Fibroblast of villous mesenchyme (primary cell): ENCODE measurements at regions not wholly inside any gene's neighbourhood (a gene's known extent, or its start where the extent isn't known, plus 50 kb on each side); places are given as distances from the start of the nearest gene placed in this dataset.

Source experiments
- DNase-seq: peaks from one replicate; pipeline ENCODE4 v3.0.0-alpha.2; 2010; ENCODE audit warnings: low read depth
- H3K4me3 ChIP-seq: 2 replicates; pipeline ENCODE4 v1.5.1; 2011; ENCODE audit warnings: low read depth, mild to moderate bottlenecking, low read length
- TF ChIP-seq, protein P1 (sequence below): IDR thresholded peaks from 2 replicates; pipeline ENCODE4 v1.5.1; 2012; ENCODE audit warnings: low read depth, mild to moderate bottlenecking, low read length; ENCODE audit not compliant: insufficient read depth

DNA sequence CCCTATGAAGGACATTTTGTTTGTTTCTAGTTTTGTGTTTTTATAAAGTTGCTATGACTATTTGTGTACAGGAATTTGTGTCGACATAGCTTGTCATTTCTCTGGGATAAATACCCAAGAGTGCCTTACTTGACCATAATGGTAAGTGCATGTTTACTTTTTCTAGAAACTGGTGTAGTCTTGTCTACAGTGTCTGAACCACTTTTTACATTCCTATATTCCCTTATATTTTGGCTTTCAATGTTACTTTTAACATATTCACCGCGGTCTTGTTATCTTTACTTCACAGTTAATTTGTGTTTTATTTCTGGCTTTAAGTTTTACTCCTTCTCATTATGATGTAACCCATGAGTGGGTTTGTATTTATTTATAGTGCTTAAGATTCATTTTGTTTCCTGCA is 444.4 kb upstream of the RGS17 start:
- H3K4me3 ChIP-seq, result no peak overlapping the region
- no peak for DNase-seq
- TF ChIP-seq, protein P1, sequence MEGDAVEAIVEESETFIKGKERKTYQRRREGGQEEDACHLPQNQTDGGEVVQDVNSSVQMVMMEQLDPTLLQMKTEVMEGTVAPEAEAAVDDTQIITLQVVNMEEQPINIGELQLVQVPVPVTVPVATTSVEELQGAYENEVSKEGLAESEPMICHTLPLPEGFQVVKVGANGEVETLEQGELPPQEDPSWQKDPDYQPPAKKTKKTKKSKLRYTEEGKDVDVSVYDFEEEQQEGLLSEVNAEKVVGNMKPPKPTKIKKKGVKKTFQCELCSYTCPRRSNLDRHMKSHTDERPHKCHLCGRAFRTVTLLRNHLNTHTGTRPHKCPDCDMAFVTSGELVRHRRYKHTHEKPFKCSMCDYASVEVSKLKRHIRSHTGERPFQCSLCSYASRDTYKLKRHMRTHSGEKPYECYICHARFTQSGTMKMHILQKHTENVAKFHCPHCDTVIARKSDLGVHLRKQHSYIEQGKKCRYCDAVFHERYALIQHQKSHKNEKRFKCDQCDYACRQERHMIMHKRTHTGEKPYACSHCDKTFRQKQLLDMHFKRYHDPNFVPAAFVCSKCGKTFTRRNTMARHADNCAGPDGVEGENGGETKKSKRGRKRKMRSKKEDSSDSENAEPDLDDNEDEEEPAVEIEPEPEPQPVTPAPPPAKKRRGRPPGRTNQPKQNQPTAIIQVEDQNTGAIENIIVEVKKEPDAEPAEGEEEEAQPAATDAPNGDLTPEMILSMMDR, result no peak

DNA sequence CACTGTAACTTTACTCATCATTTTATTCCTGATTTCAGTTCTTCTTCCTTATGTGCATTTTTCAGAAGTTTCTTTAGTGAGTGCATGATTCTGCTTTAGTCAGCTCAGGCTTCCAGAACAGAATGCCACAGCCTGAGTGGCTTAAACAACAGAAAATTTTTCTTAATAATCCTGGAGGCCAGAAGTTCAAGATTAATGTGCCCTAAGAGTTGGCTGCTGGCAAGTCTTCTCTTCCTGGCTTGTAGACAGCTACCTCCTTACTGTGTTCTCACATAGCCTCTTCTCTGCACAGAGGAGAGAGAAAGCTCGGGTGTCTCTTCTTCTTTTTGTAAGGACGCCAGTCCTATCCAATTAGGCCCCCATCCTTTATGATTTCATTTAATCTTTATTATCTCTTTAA is 443.1 kb upstream of the RGS17 start:
- H3K4me3 ChIP-seq, result no peak overlapping the region

GRCh38 chr6:153572371-153572770 is 441.3 kb upstream of the RGS17 start:
- TF ChIP-seq, protein P1, result no peak
- DNase-seq, result no peak
- H3K4me3 ChIP-seq, result no peak overlapping the region

More for the DNA sequence above, 443.1 kb upstream of the RGS17 start:
- DNase-seq, result no peak
- TF ChIP-seq, protein P1, result no peak

DNA sequence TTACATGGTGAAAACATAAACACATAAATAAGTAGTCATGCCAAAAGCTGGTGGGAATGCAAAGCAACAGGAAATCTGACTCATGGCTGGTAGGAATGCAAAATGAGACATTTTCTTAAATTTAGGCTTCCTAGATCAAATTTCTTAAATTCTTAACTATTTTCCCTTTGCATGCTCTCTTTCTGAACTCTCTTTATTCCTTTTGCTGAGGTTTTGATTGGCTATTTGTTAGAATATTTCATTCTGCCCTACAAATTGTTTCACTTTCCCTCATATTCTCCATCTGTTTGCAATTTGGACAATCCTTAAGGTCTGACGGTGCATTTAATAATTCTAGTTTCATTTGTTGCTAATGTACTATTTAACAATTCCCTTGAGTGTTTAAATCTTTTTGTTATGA is 437.5 kb upstream of the RGS17 start:
- H3K4me3 ChIP-seq, result no peak overlapping the region
- TF ChIP-seq, protein P1, result no peak
- DNase-seq, result peak; percentile 18

DNA sequence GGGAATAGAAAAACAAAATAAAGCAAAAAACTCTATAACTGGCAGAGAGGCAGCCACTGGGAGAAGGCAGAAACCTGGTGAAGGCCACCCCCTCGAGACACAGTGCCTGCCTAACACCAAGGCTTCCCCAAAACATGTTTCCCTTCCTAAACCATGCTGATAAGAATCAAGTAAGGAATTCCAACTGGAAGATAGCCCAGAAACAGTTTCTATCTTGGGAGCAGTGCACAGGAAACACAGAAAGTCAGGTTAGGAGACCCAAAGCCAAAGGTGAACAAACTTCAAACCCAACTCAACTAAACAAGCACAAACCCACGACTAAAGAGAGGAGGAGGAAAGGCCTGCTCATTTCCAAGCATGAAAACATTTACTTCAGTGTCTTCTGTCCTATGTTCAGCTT is 433.7 kb upstream of the RGS17 start:
- peak; percentile 28 for DNase-seq
- TF ChIP-seq, protein P1, result no peak
- no peak overlapping the region for H3K4me3 ChIP-seq

DNA sequence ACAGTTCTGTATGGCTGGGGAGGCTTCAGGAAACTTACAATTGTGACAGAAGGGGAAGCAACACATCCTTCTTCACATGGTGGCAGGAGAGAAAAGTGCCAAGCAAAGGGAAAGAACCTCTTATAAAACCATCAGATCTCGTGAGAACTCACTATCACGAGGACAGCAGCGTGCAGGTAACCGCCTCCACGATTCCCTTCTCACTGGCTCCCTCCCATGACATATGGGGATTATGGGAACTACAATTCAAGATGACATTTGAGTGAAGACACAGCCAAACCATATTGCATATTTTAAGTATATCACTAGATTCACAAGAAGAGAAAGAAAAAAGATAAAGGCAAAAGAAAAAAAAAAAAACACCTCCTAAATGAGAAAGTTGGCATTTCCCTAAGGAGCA is 431.9 kb upstream of the RGS17 start:
- no peak for DNase-seq
- no peak overlapping the region for H3K4me3 ChIP-seq
- TF ChIP-seq, protein P1, result no peak

DNA sequence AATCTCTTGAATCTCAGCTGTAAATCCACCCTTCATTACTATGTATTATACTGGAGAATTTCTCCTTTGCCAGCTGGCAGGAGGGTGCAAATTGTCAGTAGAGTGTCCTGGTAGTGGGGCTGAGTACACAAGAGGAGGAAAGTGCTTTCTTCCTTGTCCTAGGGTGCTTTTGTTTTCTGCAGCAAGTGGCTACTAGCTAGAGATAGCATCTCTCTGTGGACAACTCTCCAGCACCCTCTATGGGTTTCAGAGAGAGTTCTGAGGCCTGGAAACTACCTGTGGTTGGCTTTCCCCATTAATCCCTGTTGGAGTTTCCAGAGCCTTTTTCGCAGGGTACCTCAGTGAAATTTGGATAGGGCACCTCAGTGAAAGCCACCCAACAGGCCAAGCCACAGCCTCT is 422.5 kb upstream of the RGS17 start:
- peak; percentile 27 for DNase-seq
- no peak overlapping the region for H3K4me3 ChIP-seq
- TF ChIP-seq, protein P1, result peak; percentile 56
